OCI-LY3 (cell line): ENCODE measurements at regions not wholly inside any gene's neighbourhood (a gene's known extent, or its start where the extent isn't known, plus 50 kb on each side); places are given as distances from the start of the nearest gene placed in this dataset.

Experiments
- H2AFZ ChIP-seq: fragments of 200-600, 300-600 bp; shearing (Covaris generic); 2 replicates; pipeline ENCODE4 v1.6.0; 2014; ENCODE audit warnings: antibody characterized with exemption, low read depth, low read length
- H3K27ac ChIP-seq: fragments of 200-600, 300-600 bp; sonication (generic); 2 replicates; pipeline ENCODE4 v1.5.1; 2014; ENCODE audit warnings: mild to moderate bottlenecking, low read length, moderate library complexity, mixed read lengths
- H3K27me3 ChIP-seq: fragments of 200-600, 300-600 bp; sonication (generic); 2 replicates; pipeline ENCODE4 v1.6.1; 2014; ENCODE audit warnings: low read depth, low read length, mixed read lengths
- H3K36me3 ChIP-seq: fragments of 200-600, 300-600 bp; sonication (generic); replicated peaks from 2 replicates; pipeline ENCODE3; 2014; ENCODE audit warnings: low read depth, low read length, mixed read lengths
- H3K4me1 ChIP-seq: fragments of 300-600, 200-600 bp; sonication (generic); 2 replicates; pipeline ENCODE4 v1.6.1; 2014; ENCODE audit warnings: low read length, mixed read lengths
- H3K4me2 ChIP-seq: fragments of 200-600, 300-600 bp; sonication (generic); 2 replicates; pipeline ENCODE4 v1.6.1; 2014; ENCODE audit warnings: low read length, mixed read lengths
- H3K4me3 ChIP-seq: fragments of 300-600, 200-600 bp; sonication (generic); 2 replicates; pipeline ENCODE4 v1.5.1; 2014; ENCODE audit warnings: antibody characterized with exemption, mild to moderate bottlenecking, low read length, moderate library complexity
- H3K79me2 ChIP-seq: fragments of 300-600, 200-600 bp; shearing (Covaris generic); 2 replicates; pipeline ENCODE4 v1.6.1; 2014; ENCODE audit warnings: mild to moderate bottlenecking, low read length, mixed read lengths
- H3K9ac ChIP-seq: fragments of 300-600, 200-600 bp; shearing (Covaris generic); 2 replicates; pipeline ENCODE4 v1.6.0; 2014; ENCODE audit warnings: mild to moderate bottlenecking, low read length, moderate library complexity
- H3K9me3 ChIP-seq: fragments of 200-600, 300-600 bp; shearing (Covaris generic); 2 replicates; pipeline ENCODE4 v1.6.1; 2014; ENCODE audit warnings: low read length, mixed read lengths; ENCODE audit not compliant: insufficient read depth
- H4K20me1 ChIP-seq: fragments of 200-600, 300-600 bp; sonication (generic); 2 replicates; pipeline ENCODE4 v1.6.1; 2016; ENCODE audit warnings: low read length, mixed read lengths; ENCODE audit not compliant: insufficient read depth
- EZH2phosphoT487 ChIP-seq: fragments of 200-600 bp; shearing (Covaris generic); IDR thresholded peaks from 2 replicates; pipeline ENCODE4 v1.6.1; 2018; ENCODE audit warnings: antibody characterized with exemption, mixed run types, low read depth
- TF ChIP-seq, protein P1 (sequence below): fragments of 200-600, 300-600 bp; sonication (generic); IDR thresholded peaks from 2 replicates; pipeline ENCODE4 v1.5.1; 2014; ENCODE audit warnings: antibody characterized with exemption, low read length, low read depth

DNA sequence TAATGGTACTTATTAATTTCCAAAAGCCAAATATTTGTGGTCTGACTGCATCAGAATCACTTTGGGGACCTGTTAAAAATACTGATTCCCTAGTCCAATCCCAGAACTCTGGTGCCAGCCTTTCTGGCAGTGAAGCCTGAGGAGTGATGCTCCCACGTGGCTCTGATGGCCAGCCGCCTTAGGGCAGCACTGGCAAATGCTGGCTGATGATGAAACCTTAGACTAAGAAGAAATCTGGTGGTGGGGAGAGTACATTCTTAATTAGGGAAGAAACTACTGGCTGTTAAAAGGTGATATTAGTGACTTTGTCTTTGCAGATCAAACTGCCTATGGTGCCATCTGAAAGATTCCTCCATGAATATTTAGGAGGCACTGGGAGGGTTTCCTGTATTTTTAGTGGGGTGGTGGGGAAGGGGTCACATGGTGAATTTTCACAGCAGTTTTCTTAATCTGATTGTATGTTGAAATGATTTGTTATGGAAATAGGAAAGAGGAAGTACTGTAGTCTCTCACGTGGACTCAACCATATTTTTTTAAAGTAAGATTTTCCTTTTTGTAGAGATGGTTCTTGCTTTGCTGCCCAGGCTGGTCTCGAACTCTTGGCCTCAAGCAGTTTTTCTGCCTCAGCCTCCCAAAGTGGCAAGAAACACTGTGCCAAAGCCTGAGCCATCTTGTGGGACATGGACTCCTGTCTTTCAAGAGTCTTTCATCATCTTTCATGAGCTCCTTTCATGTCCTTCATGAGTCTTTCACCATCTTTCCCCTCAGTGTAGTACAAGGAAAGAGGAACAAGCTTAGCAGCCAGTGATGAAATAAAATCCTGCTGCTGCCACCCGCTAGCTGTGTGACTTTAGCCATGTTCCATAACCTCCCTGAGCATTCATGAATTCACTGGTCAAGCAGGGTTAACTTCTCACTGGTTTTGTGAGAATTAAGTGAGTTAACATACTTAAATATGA, 90.8 kb downstream of the ZNF330 start:
- peaks cover 22% of the 10 kb centered on the region for H3K4me1 ChIP-seq
- H3K36me3 ChIP-seq = no peaks in the 10 kb centered on the region
- H3K9ac ChIP-seq = no peak overlapping the region
- H3K9me3 ChIP-seq = no peaks in the 10 kb centered on the region
- H3K4me2 ChIP-seq = no peak overlapping the region
- no peak for TF ChIP-seq EZH2phosphoT487
- TF ChIP-seq, protein P1, sequence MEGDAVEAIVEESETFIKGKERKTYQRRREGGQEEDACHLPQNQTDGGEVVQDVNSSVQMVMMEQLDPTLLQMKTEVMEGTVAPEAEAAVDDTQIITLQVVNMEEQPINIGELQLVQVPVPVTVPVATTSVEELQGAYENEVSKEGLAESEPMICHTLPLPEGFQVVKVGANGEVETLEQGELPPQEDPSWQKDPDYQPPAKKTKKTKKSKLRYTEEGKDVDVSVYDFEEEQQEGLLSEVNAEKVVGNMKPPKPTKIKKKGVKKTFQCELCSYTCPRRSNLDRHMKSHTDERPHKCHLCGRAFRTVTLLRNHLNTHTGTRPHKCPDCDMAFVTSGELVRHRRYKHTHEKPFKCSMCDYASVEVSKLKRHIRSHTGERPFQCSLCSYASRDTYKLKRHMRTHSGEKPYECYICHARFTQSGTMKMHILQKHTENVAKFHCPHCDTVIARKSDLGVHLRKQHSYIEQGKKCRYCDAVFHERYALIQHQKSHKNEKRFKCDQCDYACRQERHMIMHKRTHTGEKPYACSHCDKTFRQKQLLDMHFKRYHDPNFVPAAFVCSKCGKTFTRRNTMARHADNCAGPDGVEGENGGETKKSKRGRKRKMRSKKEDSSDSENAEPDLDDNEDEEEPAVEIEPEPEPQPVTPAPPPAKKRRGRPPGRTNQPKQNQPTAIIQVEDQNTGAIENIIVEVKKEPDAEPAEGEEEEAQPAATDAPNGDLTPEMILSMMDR = no peak
- H3K79me2 ChIP-seq = no peaks in the 10 kb centered on the region
- no peaks in the 10 kb centered on the region for H4K20me1 ChIP-seq
- no peak overlapping the region for H3K4me3 ChIP-seq
- no peaks in the 10 kb centered on the region for H3K27me3 ChIP-seq
- no peak overlapping the region for H2AFZ ChIP-seq
- H3K27ac ChIP-seq = no peak overlapping the region

DNA sequence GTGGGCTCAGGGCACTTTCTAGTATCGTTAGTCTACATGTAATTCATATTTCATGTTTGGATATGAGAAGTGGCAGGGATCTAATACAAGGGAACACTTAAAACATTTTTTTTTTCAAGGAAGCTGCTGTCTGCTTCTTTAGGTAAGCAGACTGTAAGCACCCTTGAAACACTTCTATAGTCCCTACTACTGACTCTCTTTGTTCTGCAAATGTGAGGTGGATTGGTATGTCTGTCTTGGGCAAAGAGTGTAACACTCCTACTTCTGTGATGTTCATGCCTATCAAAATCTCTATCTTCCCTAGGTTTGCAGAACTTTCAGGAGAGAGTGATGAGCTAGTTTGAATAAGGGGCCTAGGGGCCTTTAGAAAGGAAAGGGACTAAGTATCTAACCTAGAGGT, 93.9 kb downstream of the ZNF330 start:
- no peak overlapping the region for H3K9ac ChIP-seq
- peaks cover 12% of the 10 kb centered on the region for H3K4me1 ChIP-seq
- H3K9me3 ChIP-seq = no peaks in the 10 kb centered on the region
- no peak overlapping the region for H3K27ac ChIP-seq
- H4K20me1 ChIP-seq = no peaks in the 10 kb centered on the region
- no peak overlapping the region for H3K4me3 ChIP-seq
- no peak for TF ChIP-seq EZH2phosphoT487
- TF ChIP-seq, protein P1 = no peak
- H3K36me3 ChIP-seq = no peaks in the 10 kb centered on the region
- H2AFZ ChIP-seq = no peak overlapping the region
- H3K79me2 ChIP-seq = no peaks in the 10 kb centered on the region
- no peaks in the 10 kb centered on the region for H3K27me3 ChIP-seq
- H3K4me2 ChIP-seq = no peak overlapping the region

DNA sequence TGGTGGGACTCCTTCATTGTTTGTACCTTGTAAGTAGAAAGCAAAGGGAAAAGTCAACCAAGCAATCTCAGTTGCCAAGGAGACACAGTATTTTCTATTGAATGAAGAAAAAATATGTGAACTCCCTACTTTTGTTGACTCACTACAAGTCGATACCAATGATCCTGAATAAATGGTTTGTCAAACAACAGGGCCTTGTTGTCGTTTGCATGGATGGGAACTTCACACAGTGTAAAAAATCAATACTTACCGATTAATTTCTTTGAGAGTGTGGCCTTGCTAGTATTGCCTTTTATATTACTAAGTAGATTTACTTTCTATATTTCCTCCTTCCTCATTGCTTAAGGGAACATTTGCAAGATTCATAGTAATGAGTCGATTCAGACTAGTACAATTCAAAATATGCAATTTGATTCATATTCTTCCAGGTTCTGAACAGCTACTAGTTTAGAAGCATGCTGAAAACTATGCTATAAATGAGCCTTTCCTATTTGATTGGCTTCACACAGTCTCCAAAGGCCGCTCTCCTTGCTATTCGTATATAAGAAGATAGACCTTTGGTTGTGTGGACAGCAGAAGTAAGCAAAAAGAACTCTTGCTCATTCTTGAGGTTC, 108.0 kb downstream of the ZNF330 start:
- Histone ChIP-seq H3K36me3 (no peaks in the 10 kb centered on the region), H3K4me3 (no peak overlapping the region), H3K27me3 (no peaks in the 10 kb centered on the region), H3K27ac (no peak overlapping the region), H3K4me2 (no peak overlapping the region), H2AFZ (no peak overlapping the region), H3K9ac (no peak overlapping the region), H4K20me1 (no peaks in the 10 kb centered on the region), H3K4me1 (no peaks in the 10 kb centered on the region), H3K79me2 (no peaks in the 10 kb centered on the region), H3K9me3 (no peaks in the 10 kb centered on the region)
- TF ChIP-seq, protein P1 = no peak
- no peak for TF ChIP-seq EZH2phosphoT487

- H3K4me2 ChIP-seq = no peak overlapping the region
- H3K4me3 ChIP-seq = no peak overlapping the region
- no peaks in the 10 kb centered on the region for H3K79me2 ChIP-seq
- no peak overlapping the region for H3K27ac ChIP-seq
- no peak overlapping the region for H2AFZ ChIP-seq
- H3K9ac ChIP-seq = no peak overlapping the region
- H3K36me3 ChIP-seq = no peaks in the 10 kb centered on the region
- no peaks in the 10 kb centered on the region for H3K4me1 ChIP-seq
- TF ChIP-seq, protein P1 = no peak
- TF ChIP-seq EZH2phosphoT487 = no peak
- no peaks in the 10 kb centered on the region for H3K9me3 ChIP-seq
- H3K27me3 ChIP-seq = no peaks in the 10 kb centered on the region
- no peaks in the 10 kb centered on the region for H4K20me1 ChIP-seq
These were observed 108.5 kb downstream of the ZNF330 start for GRCh38 chr4:141329174-141329569.
